ENCODE measurements at regions not wholly inside any gene's neighbourhood (a gene's known extent, or its start where the extent isn't known, plus 50 kb on each side); places are given as distances from the start of the nearest gene placed in this dataset.

DNA sequence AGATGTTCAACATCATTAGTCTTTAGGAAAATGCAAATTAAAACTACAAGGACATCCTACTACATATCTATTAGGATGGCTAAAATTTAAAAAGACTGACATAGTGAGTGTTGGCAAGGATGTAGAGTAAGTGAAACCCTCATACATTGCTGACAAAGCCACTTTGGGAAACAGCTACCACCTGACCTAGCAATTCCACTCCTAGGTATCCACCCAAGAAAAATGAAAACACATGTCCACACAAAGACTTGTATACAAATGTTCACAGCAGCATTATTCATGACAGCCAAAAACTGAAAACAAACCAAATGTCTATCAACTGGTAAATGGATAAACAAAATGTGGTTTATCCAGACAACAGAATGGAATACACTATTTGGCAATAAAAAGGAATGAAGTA lies 51.7 kb upstream of the DOCK9 start:
- TF ChIP-seq, protein P1, sequence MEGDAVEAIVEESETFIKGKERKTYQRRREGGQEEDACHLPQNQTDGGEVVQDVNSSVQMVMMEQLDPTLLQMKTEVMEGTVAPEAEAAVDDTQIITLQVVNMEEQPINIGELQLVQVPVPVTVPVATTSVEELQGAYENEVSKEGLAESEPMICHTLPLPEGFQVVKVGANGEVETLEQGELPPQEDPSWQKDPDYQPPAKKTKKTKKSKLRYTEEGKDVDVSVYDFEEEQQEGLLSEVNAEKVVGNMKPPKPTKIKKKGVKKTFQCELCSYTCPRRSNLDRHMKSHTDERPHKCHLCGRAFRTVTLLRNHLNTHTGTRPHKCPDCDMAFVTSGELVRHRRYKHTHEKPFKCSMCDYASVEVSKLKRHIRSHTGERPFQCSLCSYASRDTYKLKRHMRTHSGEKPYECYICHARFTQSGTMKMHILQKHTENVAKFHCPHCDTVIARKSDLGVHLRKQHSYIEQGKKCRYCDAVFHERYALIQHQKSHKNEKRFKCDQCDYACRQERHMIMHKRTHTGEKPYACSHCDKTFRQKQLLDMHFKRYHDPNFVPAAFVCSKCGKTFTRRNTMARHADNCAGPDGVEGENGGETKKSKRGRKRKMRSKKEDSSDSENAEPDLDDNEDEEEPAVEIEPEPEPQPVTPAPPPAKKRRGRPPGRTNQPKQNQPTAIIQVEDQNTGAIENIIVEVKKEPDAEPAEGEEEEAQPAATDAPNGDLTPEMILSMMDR (IDR thresholded peaks at IDR 0.05; ENCODE audit: low read depth, low read length, poor library complexity, severe bottlenecking) = no peak
- TF ChIP-seq EZH2phosphoT487 (IDR thresholded peaks at IDR 0.05; ENCODE audit: borderline replicate concordance, low read length) = no peak
